Type B pancreatic cell (in vitro differentiated cells): ENCODE measurements at regions not wholly inside any gene's neighbourhood (a gene's known extent, or its start where the extent isn't known, plus 50 kb on each side); places are given as distances from the start of the nearest gene placed in this dataset.

Source experiments
- DNase-seq: peaks from one replicate; pipeline ENCODE4 v3.0.0; 2021; ENCODE audit warnings: mixed read lengths; ENCODE audit not compliant: unreplicated experiment; ENCODE audit errors: extremely low spot score
- H3K27ac Mint-ChIP-seq: 2 replicates; pipeline ENCODE4 v1.8.0; 2021; ENCODE audit warnings: mild to moderate bottlenecking, mixed read lengths
- H3K27me3 Mint-ChIP-seq: 2 replicates; pipeline ENCODE4 v1.8.0; 2021; ENCODE audit warnings: mixed read lengths
- H3K36me3 Mint-ChIP-seq: 2 replicates; pipeline ENCODE4 v1.8.0; 2021; ENCODE audit warnings: mixed read lengths
- H3K4me1 Mint-ChIP-seq: one replicate; pipeline ENCODE4 v1.8.0; 2021; ENCODE audit warnings: mixed read lengths; ENCODE audit not compliant: unreplicated experiment
- H3K4me3 Mint-ChIP-seq: 2 replicates; pipeline ENCODE4 v1.8.0; 2021; ENCODE audit warnings: mild to moderate bottlenecking, mixed read lengths
- H3K9me3 Mint-ChIP-seq: 2 replicates; pipeline ENCODE4 v1.8.0; 2021; ENCODE audit warnings: mixed read lengths
- CTCF ChIP-seq: fragments of 200-600 bp; sonication (generic); conservative IDR thresholded peaks from 2 replicates; pipeline ENCODE4 v1.5.0; 2021; ENCODE audit warnings: antibody characterized with exemption, mild to moderate bottlenecking

- DNase-seq = no peak
- no peak overlapping the region for H3K27ac Mint-ChIP-seq
- no peak overlapping the region for H3K4me3 Mint-ChIP-seq
- peaks cover 8% of the 10 kb centered on the region for H3K27me3 Mint-ChIP-seq
- H3K9me3 Mint-ChIP-seq = peaks cover 13% of the 10 kb centered on the region
- no peak for TF ChIP-seq CTCF
- H3K36me3 Mint-ChIP-seq = peaks cover 3% of the 10 kb centered on the region
- H3K4me1 Mint-ChIP-seq = peaks cover 4% of the 10 kb centered on the region
Measured at GRCh38 chr21:35720208-35720731, 340.1 kb downstream of the SETD4 start.

- peaks cover 4% of the 10 kb centered on the region for H3K4me1 Mint-ChIP-seq
- TF ChIP-seq CTCF = no peak
- no peak for DNase-seq
- peaks cover 6% of the 10 kb centered on the region for H3K9me3 Mint-ChIP-seq
- H3K27ac Mint-ChIP-seq = no peak overlapping the region
- peaks cover 3% of the 10 kb centered on the region for H3K27me3 Mint-ChIP-seq
- peaks cover 3% of the 10 kb centered on the region for H3K36me3 Mint-ChIP-seq
- no peak overlapping the region for H3K4me3 Mint-ChIP-seq
Measured at GRCh38 chr21:35719080-35719479, 341.2 kb downstream of the SETD4 start.

- no peak overlapping the region for H3K4me3 Mint-ChIP-seq
- H3K4me1 Mint-ChIP-seq = peaks cover 4% of the 10 kb centered on the region
- no peak for TF ChIP-seq CTCF
- peaks cover under 1% of the 10 kb centered on the region for H3K36me3 Mint-ChIP-seq
- DNase-seq = no peak
- H3K27ac Mint-ChIP-seq = no peak overlapping the region
- H3K9me3 Mint-ChIP-seq = no peaks in the 10 kb centered on the region
- H3K27me3 Mint-ChIP-seq = peaks cover 2% of the 10 kb centered on the region
Measured at GRCh38 chr21:35716876-35717565, 343.3 kb downstream of the SETD4 start.

GRCh38 chr21:35713914-35714313 lies 346.4 kb downstream of the SETD4 start:
- no peaks in the 10 kb centered on the region for H3K9me3 Mint-ChIP-seq
- no peak overlapping the region for H3K4me3 Mint-ChIP-seq
- no peak overlapping the region for H3K27ac Mint-ChIP-seq
- H3K27me3 Mint-ChIP-seq = peaks cover 6% of the 10 kb centered on the region
- no peaks in the 10 kb centered on the region for H3K4me1 Mint-ChIP-seq
- H3K36me3 Mint-ChIP-seq = no peaks in the 10 kb centered on the region
- DNase-seq = no peak
- no peak for TF ChIP-seq CTCF

GRCh38 chr21:35711661-35712060 lies 348.7 kb downstream of the SETD4 start:
- DNase-seq = no peak
- TF ChIP-seq CTCF = no peak
- Mint-ChIP-seq H3K27ac (no peak overlapping the region), H3K4me1 (no peaks in the 10 kb centered on the region), H3K36me3 (no peaks in the 10 kb centered on the region), H3K4me3 (no peak overlapping the region), H3K9me3 (no peaks in the 10 kb centered on the region), H3K27me3 (peaks cover 12% of the 10 kb centered on the region)
